GM18498 (cell line): ENCODE measurements at regions not wholly inside any gene's neighbourhood (a gene's known extent, or its start where the extent isn't known, plus 50 kb on each side); places are given as distances from the start of the nearest gene placed in this dataset.

ENCODE experiments used
- ATAC-seq: cut with Tn5 transposase; IDR thresholded peaks from one replicate; pipeline ENCODE4 v1.9.1; 2021; ENCODE audit warnings: mild to moderate bottlenecking, moderate library complexity; ENCODE audit not compliant: unreplicated experiment

DNA sequence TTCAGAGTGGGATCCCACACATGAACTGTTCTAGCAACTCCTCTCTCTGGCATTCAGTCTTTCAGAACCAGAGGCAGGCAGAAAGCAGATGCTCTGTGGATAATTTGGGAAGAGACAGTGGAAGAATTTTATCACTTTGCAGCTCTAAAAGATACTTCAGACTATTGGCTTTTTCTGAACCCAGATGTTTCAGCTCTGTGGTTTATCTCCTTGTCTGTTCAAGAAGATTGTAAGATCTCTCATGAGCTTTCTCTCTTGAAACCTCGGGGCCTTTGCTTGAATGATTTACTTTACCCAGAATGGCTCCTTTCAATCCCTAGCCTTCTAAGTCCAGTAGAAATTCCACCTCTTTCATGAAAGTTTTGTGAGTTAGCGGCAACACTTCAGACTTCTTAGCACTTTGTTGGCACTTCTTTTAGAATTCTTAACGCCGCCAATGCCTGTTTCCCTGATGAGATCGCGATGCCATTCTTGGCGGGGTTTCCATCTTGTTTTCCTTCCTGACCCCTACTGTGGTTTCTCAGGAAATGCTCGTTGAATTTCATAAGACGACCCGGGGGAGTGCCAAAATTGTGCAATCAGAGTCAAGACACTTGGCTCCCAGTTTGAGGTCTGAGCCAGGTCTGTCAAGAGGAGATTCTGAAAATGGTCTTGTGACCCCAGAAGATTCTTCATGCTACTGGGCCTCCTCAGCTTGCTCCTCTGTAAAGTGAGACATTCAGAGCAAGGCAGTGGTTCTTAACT, 107.0 kb upstream of the PRICKLE1 start:
- ATAC-seq: no peak

DNA sequence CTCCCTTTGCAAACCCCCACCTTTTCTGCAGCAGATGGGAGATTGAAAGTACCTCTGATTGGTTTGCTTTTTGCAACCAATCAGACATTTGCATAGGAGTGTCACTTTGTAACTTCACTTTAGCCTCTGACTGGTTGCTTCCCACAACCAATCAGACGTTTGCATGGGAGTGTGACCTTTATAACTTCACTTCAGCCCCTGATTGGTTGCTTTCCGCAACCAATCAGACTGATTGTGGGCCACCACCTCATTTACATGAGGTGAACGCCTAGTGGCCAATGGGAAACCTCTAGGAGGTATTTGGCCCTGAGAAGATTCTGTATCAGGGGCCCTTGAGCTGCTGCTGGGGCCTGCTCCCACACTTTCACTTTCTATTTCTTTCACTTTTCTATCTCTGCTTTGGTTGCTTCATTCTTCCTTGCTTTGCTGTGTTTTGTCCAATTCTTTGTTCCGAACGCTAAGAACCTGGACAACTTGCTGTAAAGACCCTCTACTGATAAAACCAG, 106.0 kb upstream of the PRICKLE1 start:
- no peak for ATAC-seq

GRCh38 chr12:42692749-42693148, 103.2 kb upstream of the PRICKLE1 start:
- ATAC-seq: no peak

- ATAC-seq: no peak
These were observed 102.5 kb upstream of the PRICKLE1 start for GRCh38 chr12:42691991-42692557.

DNA sequence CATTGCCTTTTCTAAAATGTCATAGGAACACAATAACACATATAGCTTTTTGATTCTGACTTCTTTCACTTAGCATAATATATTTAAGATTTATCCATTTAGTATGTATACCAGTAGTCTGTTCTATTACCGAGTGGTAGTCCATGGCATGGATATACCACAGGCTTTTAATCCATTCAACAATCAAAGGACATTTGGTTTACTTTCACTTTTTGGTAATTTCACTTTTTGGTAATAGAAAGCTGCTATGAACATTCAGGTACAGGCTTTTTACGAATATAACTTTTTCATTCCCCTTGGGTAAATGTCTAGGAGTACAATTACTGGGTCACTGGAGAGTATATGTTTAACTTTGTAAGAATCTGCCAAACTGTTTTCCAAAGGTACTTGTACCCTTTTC, 100.7 kb upstream of the PRICKLE1 start:
- ATAC-seq: no peak

DNA sequence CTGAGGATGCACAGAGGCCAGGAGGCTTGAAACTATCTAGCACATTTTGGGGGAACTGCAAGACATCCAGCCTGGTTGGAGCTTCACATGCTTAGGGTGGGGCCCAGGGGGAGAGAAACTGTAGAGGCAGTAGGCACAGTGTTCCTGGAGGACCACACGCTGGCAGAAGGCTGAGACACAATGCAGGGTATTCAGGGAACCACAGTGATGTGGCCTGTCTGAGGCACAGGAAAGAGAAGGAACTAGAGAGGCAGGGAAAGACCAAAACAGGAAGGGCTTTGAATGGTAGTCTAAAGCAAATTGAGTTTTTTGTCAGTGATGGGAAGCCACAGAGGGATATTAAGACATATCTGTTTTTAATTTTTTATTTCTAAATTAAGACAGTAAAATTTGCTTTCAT, 100.2 kb upstream of the PRICKLE1 start:
- no peak for ATAC-seq

DNA sequence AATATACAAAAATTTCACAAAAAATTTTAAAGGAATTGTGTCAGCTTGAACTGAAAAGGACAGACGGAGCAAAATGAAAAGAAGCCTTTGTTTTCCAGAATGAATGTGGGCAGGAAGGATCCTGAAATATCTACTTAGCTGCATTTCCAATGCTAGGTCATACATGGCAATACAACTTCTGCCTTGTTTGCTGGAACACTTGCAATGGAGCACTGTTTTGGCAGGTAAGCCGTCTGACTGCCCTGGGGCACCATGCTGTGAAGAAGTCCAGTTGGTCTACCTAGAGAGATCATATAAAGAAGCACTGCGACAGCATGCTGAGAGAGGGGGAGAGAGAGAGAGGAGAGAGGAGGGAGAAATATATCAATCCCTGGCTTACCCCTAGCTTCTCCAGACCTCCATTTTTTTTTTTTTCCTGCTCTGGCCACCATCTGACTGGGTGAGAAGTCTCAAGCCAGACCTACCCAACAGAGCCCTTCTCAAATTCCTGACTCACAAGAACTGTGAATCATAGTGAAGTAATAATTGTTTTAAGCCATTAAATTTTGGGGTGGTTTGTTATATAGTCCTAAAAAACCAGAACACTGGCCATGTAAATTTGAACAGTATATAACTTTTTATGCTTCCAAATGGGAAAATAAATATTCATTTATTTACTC, 97.1 kb upstream of the PRICKLE1 start:
- no peak for ATAC-seq

- no peak for ATAC-seq
These were observed 95.2 kb upstream of the PRICKLE1 start for GRCh38 chr12:42684802-42685071.

DNA sequence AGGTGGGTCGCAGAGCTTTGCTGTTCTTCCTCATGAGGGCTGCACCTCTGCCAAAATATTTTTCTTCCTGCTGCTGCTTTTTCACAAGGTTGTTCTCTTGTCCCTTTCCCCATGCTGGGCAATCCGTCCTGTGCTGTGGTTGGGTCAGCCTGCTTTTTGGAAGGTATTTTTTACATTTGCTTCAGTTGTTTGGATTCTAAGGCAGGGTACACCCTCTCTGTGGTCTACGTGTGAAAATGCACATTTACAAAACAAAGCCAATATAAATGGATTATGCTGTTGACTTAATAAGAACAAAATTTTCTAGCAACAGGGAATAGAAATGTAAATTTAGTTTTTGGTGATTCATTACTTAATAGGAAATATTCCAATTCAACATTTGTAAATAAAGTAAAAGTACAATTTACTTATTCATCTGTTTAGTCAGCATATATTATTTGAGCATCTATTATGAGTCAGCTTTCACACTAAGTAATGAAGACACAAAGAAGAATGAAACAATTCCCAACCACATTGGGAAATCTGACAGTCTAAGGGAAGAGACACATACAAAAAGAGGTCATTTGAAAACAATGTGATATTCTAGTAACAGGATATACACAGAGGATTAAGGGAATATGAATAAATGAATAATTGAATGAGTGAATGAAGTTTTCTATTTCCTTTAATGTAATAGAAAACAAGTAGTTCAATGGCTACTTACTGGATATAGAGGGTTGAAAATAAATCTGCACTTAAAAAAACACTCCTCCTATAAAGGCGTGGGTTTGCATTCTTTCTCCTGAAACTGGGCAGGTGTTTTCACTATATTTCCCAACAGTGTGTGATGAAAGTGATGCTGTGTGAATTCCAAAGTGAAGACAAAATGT, 94.6 kb upstream of the PRICKLE1 start:
- ATAC-seq: no peak

GRCh38 chr12:42683266-42683665, 93.7 kb upstream of the PRICKLE1 start:
- no peak for ATAC-seq

- no peak for ATAC-seq
These were observed 89.9 kb upstream of the PRICKLE1 start for GRCh38 chr12:42679466-42679865.

- ATAC-seq: no peak
These were observed 87.9 kb upstream of the PRICKLE1 start for GRCh38 chr12:42677461-42677860.

- ATAC-seq: no peak
These were observed 84.0 kb upstream of the PRICKLE1 start for GRCh38 chr12:42673535-42673934.

GRCh38 chr12:42670719-42671118, 81.2 kb upstream of the PRICKLE1 start:
- no peak for ATAC-seq

DNA sequence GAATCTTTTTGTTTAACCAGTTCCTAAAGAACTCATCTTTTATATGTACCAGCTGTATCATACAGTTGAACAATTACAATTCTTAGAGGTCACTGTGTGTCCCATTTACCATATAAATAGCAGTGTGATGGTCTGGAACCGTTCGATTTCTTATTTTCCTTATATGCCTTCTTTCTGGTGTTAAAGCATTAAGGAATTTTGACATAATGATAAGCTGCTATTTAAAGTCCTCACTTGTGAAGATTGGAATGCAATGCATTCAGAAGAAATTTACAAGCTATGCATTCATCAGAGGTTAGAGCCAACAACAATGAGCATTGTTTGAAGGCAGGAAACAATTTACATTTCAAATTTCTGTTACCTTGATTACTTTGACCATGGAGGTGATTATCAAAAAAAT, 80.0 kb upstream of the PRICKLE1 start:
- ATAC-seq: no peak

DNA sequence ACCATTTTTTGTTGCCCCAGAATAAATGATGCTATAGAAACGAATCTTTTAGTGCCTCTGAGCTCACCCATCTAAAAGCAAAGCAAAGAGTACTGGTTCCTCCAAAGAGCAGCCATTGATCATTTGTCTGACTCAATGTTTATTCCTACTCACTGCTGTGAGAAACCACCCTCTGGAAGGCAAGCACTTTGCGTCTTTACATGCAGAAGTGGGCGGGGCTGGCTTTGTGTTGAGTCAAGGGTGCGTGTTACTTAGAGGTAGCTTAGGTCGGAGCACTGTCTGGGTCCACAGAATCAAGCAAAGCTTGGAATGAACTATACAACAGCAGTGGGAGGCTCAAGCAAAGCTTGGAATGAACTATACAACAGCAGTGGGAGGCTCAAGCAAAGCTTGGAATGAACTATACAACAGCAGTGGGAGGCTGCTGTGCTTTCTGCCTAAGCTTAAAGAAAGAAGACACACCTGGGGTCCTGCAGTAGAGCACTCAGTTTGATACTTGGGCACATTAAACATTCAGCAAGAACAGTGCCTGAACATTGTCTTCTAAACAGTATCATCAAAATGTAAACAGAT, 77.2 kb upstream of the PRICKLE1 start:
- ATAC-seq: no peak

- ATAC-seq: no peak
These were observed 74.1 kb upstream of the PRICKLE1 start for GRCh38 chr12:42663621-42664020.

DNA sequence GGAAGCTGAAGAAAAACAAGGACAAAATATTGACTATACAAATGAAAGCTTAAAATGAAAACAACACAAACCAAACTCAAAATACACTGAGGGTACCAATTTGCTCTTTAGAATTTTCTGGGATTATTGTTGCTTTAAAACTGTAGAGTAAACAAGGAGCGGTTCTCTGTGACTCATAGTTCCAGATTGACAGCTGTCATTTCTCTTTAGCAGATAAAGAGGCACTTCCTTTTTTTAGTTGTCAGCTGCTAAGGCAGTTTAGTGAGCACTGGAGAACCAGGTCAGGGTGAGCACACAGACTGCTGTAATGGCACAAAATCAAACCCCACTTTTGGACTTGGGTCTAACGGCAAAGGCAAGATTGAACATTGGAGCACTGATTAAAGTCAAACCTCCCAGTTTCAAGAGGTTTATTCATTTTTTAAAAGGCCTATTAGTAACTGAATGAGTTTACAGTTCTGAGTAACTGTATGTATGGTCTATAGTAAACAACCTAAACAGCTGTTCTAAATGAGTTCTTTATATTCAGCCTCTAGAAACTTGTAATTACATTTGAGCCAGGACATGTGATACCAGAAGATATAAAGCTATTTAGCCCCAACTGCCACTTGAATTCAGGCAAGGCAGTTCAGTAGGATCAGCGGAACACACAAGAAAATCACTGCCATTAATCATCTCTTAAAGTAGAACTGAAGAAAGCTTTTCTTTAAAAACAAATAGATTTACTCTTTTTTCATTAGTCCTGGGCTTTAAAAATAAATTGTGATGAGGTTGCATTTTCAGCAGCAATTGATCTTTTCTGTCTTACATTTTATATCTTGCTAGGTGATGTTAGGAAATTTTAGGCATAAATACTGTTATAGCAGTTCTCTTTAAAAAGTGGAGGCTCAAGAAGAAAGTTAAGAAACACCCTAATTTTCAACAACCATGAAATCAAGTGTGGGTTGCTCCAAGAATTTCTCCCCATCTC, 71.7 kb upstream of the PRICKLE1 start:
- ATAC-seq: no peak

- ATAC-seq: no peak
These were observed 70.6 kb upstream of the PRICKLE1 start for GRCh38 chr12:42660117-42660516.

- no peak for ATAC-seq
These were observed 62.5 kb upstream of the PRICKLE1 start for GRCh38 chr12:42652048-42652447.
